VCaP (cell line): ENCODE measurements at regions not wholly inside any gene's neighbourhood (a gene's known extent, or its start where the extent isn't known, plus 50 kb on each side); places are given as distances from the start of the nearest gene placed in this dataset.

Experiments
- H3K27ac ChIP-seq: fragments of 450-650 bp; 2 replicates; pipeline ENCODE4 v1.5.1; 2017
- TF ChIP-seq, protein P1 (sequence below): fragments of 450-650 bp; conservative IDR thresholded peaks from 2 replicates; pipeline ENCODE4 v1.5.1; 2017; ENCODE audit warnings: mild to moderate bottlenecking, moderate library complexity

DNA sequence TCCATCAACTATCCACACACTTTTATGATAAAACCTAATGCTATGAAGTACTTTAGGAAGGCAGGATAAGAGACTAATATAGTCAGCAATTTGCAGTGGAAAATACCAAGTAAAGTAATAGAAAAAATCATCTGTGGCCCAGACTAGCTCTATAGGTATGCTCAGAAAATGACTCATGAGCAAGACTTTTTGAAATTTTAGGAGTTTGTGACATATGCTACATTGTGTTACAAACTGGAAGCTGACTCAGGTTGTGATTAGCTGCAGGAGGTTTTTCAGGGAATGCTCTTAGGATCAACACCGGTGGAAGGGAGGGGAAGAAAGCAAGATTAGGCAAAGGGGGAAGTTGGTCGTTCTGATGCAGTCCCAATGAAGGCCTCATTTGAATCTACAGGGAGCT lies 56.1 kb downstream of the FEZF1 start:
- no peak overlapping the region for H3K27ac ChIP-seq
- TF ChIP-seq, protein P1, sequence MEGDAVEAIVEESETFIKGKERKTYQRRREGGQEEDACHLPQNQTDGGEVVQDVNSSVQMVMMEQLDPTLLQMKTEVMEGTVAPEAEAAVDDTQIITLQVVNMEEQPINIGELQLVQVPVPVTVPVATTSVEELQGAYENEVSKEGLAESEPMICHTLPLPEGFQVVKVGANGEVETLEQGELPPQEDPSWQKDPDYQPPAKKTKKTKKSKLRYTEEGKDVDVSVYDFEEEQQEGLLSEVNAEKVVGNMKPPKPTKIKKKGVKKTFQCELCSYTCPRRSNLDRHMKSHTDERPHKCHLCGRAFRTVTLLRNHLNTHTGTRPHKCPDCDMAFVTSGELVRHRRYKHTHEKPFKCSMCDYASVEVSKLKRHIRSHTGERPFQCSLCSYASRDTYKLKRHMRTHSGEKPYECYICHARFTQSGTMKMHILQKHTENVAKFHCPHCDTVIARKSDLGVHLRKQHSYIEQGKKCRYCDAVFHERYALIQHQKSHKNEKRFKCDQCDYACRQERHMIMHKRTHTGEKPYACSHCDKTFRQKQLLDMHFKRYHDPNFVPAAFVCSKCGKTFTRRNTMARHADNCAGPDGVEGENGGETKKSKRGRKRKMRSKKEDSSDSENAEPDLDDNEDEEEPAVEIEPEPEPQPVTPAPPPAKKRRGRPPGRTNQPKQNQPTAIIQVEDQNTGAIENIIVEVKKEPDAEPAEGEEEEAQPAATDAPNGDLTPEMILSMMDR, result no peak

DNA sequence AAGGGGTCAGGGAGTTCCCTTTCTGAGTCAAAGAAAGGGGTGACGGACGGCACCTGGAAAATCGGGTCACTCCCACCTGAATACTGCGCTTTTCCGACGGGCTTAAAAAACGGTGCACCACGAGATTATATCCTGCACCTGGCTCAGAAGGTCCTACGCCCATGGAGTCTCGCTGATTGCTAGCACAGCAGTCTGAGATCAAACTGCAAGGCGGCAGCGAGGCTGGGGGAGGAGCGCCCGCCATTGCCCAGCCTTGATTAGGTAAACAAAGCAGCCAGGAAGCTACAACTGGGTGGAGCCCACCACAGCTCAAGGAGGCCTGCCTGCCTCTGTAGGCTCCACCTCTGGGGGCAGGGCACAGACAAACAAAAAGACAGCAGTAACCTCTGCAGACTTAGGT lies 65.8 kb downstream of the FEZF1 start:
- peak overlapping the region; percentile 68 for H3K27ac ChIP-seq

DNA sequence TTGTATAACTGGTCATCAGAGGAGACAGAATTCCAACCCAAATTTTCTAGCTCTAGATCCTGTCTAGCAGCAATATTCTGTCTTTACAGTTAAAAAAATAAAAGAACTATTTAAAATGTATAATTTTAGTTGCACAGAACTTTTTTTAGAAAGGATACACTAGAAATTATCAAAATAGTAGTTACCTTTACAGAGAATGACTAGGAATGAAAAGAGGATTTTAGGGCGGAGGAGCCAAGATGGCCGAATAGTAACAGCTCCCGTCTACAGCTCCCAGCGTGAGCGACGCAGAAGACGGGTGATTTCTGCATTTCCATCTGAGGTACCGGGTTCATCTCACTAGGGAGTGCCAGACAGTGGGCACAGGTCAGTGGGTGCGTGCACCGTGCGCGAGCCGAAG lies 66.3 kb downstream of the FEZF1 start:
- H3K27ac ChIP-seq, result peak overlapping the region; percentile 68

DNA sequence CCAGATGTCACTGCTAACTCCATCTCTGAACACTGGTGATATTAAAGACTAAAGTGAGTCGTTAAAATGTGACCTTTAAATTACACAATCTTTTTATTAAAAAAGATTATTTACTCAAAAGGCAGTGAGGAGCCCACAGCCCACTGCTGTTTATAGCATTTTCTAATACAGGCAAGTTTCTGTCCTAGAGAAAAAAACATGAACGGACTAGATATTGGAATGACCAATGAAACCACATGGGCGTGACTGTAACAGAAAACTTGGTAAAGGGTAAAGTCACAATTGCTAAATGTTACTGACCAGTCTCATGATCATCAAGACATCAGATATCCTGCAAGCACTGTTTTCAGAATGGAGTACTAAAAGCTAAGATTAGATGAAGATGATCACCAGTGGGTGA lies 78.7 kb downstream of the FEZF1 start:
- TF ChIP-seq, protein P1, result no peak
- H3K27ac ChIP-seq, result no peak overlapping the region

DNA sequence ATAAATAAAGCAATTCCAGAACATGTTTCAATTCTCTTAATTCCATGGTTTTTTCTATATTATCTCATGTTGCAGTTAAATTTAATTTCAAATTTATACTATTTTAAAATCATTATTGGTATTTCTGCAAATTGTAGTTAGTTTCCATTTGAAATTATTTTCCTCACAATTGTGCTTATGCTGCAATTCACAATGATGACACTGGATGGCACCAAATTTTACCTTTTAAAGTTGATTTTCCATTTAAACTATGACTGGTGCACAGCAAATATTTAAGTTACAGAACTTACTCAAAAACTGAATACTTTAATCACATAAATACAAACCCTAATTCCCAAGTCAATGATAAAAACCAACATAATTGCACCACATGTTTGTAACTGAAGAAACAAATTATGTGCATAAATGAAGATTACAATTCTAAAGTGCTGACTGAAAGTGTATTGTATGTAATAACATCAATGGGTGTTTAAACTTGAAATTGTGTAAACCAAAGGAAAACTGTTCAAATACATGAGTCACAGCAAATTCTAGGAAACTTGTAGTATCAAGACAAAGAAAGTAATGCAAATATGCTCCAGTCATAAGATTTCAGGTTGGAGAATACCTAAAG lies 75.3 kb upstream of the AASS start:
- no peak overlapping the region for H3K27ac ChIP-seq

DNA sequence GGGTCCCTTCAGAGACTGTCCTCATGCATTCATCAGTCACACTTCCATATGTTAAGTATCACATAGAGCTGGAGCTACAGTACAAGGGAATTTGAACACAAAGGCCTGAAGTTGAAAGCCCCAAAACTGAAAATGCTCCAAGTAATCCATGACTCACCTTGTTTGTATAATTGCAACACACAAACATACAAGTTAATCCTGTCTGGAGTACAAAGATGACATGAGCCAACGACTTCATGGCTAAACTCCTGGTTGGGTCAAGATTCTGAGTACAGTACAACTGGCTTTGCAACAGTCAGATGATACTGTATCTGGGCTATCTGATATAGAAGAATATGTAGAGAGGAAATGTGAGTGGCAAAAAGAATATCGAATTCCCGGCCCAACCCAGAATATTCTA lies 73.1 kb upstream of the AASS start:
- H3K27ac ChIP-seq, result no peak overlapping the region
- TF ChIP-seq, protein P1, result no peak

More for the DNA sequence above, 75.3 kb upstream of the AASS start:
- TF ChIP-seq, protein P1, result peak; percentile 86

DNA sequence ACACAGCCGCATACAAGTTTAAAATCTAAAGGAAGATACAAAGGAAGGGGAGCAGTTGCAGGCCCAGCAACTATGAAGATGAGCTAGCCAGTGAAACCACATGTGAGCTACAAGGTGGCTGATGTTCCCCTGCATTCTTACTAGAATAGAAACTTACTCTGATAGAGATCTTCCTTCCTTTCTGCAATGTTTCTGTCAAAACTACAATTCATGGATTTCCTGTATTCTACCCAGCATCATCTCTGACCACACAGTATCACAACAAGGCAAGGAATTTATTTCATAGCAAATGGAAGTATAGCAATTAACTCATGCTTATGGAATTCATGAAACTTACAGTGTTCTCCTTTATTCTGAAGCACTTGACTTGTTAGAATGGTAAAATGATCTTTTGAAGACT lies 68.7 kb upstream of the AASS start:
- TF ChIP-seq, protein P1, result no peak
- H3K27ac ChIP-seq, result no peak overlapping the region

DNA sequence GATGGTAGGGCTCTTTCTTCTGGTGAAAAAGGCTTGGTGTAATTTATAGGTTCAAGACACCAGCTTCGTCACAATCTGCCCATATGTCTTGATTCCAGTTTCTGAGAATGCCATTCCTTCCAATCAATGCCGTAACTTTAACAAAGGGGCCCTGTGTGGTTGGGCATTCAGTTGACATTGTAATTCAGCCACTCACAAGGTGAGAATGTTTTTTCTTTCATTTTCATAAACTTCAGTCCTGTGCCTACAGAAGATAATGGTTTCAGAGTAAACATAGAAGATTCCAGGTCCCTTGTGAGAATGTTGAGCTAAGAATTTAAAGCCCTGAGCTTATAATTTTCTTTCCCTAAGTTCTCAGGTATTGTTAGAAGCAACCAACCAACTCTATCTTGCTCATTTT lies 67.3 kb upstream of the AASS start:
- H3K27ac ChIP-seq, result no peak overlapping the region
- TF ChIP-seq, protein P1, result no peak

DNA sequence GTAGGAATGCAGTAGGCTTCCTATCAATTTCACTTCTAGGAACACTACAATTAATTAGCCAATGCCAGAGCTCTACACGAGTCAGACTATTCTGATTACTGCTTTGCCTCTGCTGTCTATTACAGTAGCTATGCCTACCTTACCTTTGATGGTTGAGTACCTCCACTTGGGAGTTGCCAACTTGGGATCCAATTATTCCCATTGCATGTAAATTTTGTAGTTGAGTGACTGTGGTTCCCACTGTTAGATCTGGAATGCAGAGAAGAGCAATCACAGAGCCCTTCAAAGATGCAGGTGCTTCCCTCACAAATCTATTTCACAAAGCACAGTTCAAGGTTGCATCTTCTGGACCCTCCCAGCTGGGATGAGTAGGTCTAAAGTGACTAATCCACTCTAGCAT lies 62.9 kb upstream of the AASS start:
- no peak overlapping the region for H3K27ac ChIP-seq
- TF ChIP-seq, protein P1, result no peak
